T-cell (primary cell): ENCODE measurements at regions not wholly inside any gene's neighbourhood (a gene's known extent, or its start where the extent isn't known, plus 50 kb on each side); places are given as distances from the start of the nearest gene placed in this dataset.

Experiments used
- ATAC-seq, 4 experiments: fragments of 200-7000 bp in 3 of 4; fragments of 150-1000 bp in 1 of 4; cut with Tn5 transposase; replicated peaks in 1 of 4; 1 replicate in 3 of 4; 2 replicates in 1 of 4; pipeline ENCODE4 v1.10.0; 2021; ENCODE audit warnings: moderate library complexity in 3 of 4, mild to moderate bottlenecking in 2 of 4, moderate number of reproducible peaks in 1 of 4
- CTCF ChIA-PET, 2 donors: fragments of 300-600 bp; sonication (Branson Sonifier 250); formaldehyde crosslinking; loops; one replicate each; lab custom pipeline; 2022; ENCODE audit warnings: antibody characterized with exemption in 2 of 2; lab: Charles Lee
- POLR2A ChIA-PET, 2 donors: fragments of 300-600 bp; sonication (Branson Sonifier 250); formaldehyde crosslinking; loops; one replicate each; lab custom pipeline; 2022; ENCODE audit warnings: antibody characterized with exemption in 2 of 2; lab: Charles Lee
- DNase-seq, 35 experiments: peaks; one replicate each; pipeline versions ENCODE4 v3.0.0 to v3.0.0-alpha.2; 2013 to 2023
- H3K27ac ChIP-seq: one replicate; pipeline ENCODE4 v1.5.1; 2013; ENCODE audit warnings: low read length
- H3K27me3 ChIP-seq, 2 experiments: replicated peaks in 1 of 2; 1 replicate in 1 of 2; 2 replicates in 1 of 2; pipeline versions ENCODE4 v1.6.1 to v1.7.0; 2013; ENCODE audit warnings: low read length in 1 of 2, mixed read lengths in 1 of 2; ENCODE audit not compliant: control insufficient read depth in 2 of 2, insufficient read depth in 2 of 2; ENCODE audit errors: extremely low read depth in 1 of 2
- H3K36me3 ChIP-seq, 2 donors: 1 replicate in 1 of 2; 2 replicates in 1 of 2; pipeline versions ENCODE4 v1.6.1 to v1.7.0; 2013; ENCODE audit warnings: low read length in 1 of 2; ENCODE audit not compliant: control insufficient read depth in 2 of 2, insufficient read depth in 1 of 2; ENCODE audit errors: extremely low read depth in 1 of 2
- H3K4me1 ChIP-seq, 2 experiments: 1 replicate in 1 of 2; 2 replicates in 1 of 2; pipeline versions ENCODE4 v1.6.1 to v1.7.0; 2013; ENCODE audit warnings: low read length in 2 of 2, mixed read lengths in 1 of 2; ENCODE audit not compliant: insufficient read depth in 2 of 2, control insufficient read depth in 1 of 2; ENCODE audit errors: extremely low read depth in 1 of 2
- H3K4me3 ChIP-seq, 2 donors: 1 replicate in 1 of 2; 2 replicates in 1 of 2; pipeline versions ENCODE4 v1.5.1 to v1.7.0; 2013; ENCODE audit warnings: mild to moderate bottlenecking in 2 of 2, low read length in 1 of 2, moderate library complexity in 1 of 2; ENCODE audit not compliant: control insufficient read depth in 1 of 2; ENCODE audit errors: extremely low read depth in 1 of 2
- H3K9me3 ChIP-seq: 2 replicates; pipeline ENCODE4 v1.7.0; 2013
- H3K27ac Mint-ChIP-seq, 2 donors: one replicate each; pipeline ENCODE4 v1.8.0; 2020 to 2021; ENCODE audit warnings: mild to moderate bottlenecking in 2 of 2, mixed read lengths in 2 of 2
- H3K27me3 Mint-ChIP-seq, 2 donors: one replicate each; pipeline ENCODE4 v1.8.0; 2021 to 2022; ENCODE audit warnings: mixed read lengths in 2 of 2
- H3K36me3 Mint-ChIP-seq: one replicate; pipeline ENCODE4 v1.8.0; 2021; ENCODE audit warnings: mixed read lengths
- H3K4me1 Mint-ChIP-seq, 3 donors: one replicate each; pipeline ENCODE4 v1.8.0; 2020 to 2022; ENCODE audit warnings: mixed read lengths in 3 of 3, mild to moderate bottlenecking in 1 of 3
- H3K4me3 Mint-ChIP-seq, 3 donors: one replicate each; pipeline ENCODE4 v1.8.0; 2020 to 2022; ENCODE audit warnings: mild to moderate bottlenecking in 3 of 3, mixed read lengths in 3 of 3, moderate library complexity in 3 of 3
- H3K9me3 Mint-ChIP-seq, 3 donors: one replicate each; pipeline ENCODE4 v1.8.0; 2020 to 2022; ENCODE audit warnings: mixed read lengths in 3 of 3
- WGBS: methylation state at CpG from one replicate; pipeline ENCODE4 v1.1.5; 2013; ENCODE audit warnings: missing lambda C conversion rate; ENCODE audit not compliant: insufficient coverage; 5-methylcytosine and 5-hydroxymethylcytosine counted together

DNA sequence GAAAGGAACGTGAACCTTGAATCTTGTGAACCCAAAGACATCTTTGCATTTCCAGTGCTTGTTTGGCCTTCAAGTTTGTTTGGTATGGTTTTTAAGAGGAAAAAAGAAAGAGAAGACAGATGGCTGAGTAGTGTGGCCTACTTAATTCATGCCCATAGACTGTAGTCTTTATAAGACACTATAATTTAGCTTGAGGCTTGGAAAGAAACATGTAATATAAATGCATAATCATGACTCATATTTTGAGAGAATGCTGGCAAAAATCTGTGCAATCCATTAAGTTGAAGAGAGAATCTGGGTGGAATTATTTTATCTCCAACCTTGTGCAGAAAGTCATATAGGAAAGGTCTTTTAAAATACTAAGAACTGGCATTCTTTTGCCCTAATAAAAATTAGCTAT lies 179.3 kb downstream of the SIPA1L2 start:
- ATAC-seq (no peak), DNase-seq (no peak)
- ChIA-PET POLR2A (no interaction called here), CTCF (no interaction called here)
- Mint-ChIP-seq H3K36me3 (no peaks in the 10 kb centered on the region), H3K9me3 (no peaks in the 10 kb centered on the region), H3K4me1 (peaks cover 0 to 3% (median 3%) of the 10 kb centered on the region in 3 donors), H3K27ac (no peak overlapping the region), H3K4me3 (no peak overlapping the region), H3K27me3 (peaks cover 0 to 4% of the 10 kb centered on the region in 2 donors)
- H3K9me3 ChIP-seq: no peaks in the 10 kb centered on the region
- no peaks in the 10 kb centered on the region for H3K4me1 ChIP-seq
- no CpG with 5 or more reads among the region's 1 CpG for WGBS
- H3K36me3 ChIP-seq: no peaks in the 10 kb centered on the region
- no peak overlapping the region for H3K4me3 ChIP-seq
- no peaks in the 10 kb centered on the region for H3K27me3 ChIP-seq
- no peak overlapping the region for H3K27ac ChIP-seq

DNA sequence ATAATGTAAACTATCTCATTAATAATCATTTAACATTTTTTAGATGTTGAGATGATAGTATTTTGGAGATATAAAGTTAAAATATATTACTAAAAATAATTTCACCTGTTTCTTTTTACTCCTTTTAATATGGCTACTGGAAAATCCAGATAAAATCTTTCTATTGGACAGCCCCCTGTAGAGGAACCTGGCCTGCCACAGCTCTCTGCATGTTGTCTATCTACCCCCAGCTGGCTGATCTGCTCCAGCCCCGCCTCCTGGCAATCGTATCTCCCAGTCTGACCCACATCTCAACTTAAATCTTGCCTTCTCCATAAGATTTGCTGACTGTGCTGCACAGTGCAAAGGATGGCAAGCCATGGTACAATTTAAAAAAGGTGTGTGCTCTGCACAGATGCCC lies 182.8 kb downstream of the SIPA1L2 start:
- Histone ChIP-seq H3K9me3 (no peaks in the 10 kb centered on the region), H3K4me3 (no peak overlapping the region), H3K36me3 (no peaks in the 10 kb centered on the region), H3K4me1 (no peaks in the 10 kb centered on the region), H3K27ac (no peak overlapping the region), H3K27me3 (no peaks in the 10 kb centered on the region)
- Mint-ChIP-seq H3K27me3 (peaks cover 0 to 4% of the 10 kb centered on the region in 2 donors), H3K9me3 (no peaks in the 10 kb centered on the region), H3K4me3 (no peak overlapping the region), H3K4me1 (peaks cover 0 to 3% (median 2%) of the 10 kb centered on the region in 3 donors), H3K27ac (no peak overlapping the region), H3K36me3 (no peaks in the 10 kb centered on the region)
- WGBS: 100% methylated on average over 2 of the region's 2 CpGs
- DNase-seq (no peak), ATAC-seq (no peak)
- CTCF ChIA-PET: no interaction called here
- POLR2A ChIA-PET: no interaction called here

DNA sequence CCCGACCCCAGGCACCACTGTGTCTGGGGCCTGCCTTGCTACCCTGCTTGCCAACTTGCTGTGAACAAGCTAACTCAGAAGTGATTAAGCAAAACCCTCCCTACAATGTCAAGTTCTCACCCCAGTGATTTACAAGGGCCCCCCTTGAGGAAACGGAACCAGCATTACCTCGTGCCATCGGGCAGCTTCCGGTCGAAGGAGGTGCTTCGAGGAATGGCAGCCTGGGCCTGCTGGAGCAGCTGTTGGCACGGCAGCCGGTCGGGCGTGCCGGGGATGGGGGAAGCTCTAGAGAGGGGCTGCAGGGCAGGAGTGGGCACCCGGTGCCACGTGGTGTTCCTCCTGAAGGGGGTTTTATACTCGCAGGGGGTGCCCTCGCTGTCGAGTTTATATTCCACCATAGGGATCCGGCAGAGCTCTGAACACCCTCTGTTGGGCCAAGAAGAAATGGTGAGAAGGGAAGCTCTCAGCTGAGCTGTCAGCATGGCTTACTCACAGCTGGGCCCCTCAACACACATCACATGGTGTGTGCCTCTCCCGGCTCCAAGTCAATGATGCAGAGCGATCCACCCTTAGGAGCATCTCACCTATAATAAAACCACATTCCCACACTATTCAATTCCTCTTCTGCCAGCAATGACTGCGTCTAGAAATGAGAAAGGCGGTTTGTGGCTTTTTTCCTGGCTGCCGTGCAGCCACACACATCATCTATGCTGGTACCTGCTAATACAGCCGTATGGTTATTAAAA lies 184.4 kb downstream of the SIPA1L2 start:
- WGBS: 94% methylated on average over 19 of the region's 24 CpGs

DNA sequence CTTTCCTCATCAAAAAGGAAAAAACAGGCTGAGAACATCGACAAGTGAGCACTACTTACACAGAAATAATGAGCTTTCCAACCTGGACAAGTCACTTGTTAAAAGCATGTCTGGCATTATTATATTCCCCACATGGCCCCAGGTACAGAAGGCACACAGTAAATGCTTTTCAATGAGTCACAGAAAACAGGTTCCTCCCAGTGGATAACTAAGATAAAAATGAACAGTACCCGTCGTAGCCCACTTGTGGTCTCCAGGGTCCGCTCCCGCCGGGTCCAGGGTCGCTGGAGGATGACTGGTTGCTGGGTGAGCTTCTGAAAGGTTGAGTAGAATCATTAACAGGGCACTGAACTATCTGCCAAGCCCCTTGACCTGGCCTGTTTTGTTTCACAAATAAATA lies 186.6 kb downstream of the SIPA1L2 start:
- no peak overlapping the region for H3K4me3 ChIP-seq
- ATAC-seq (no peak), DNase-seq (no peak)
- Mint-ChIP-seq H3K27ac (no peak overlapping the region), H3K27me3 (no peaks in the 10 kb centered on the region), H3K9me3 (no peaks in the 10 kb centered on the region), H3K36me3 (no peaks in the 10 kb centered on the region), H3K4me3 (no peak overlapping the region), H3K4me1 (no peaks in the 10 kb centered on the region)
- no peaks in the 10 kb centered on the region for H3K4me1 ChIP-seq
- 86% methylated on average over 6 of the region's 7 CpGs for WGBS
- no peaks in the 10 kb centered on the region for H3K27me3 ChIP-seq
- H3K36me3 ChIP-seq: no peaks in the 10 kb centered on the region
- no peaks in the 10 kb centered on the region for H3K9me3 ChIP-seq
- CTCF ChIA-PET: no interaction called here
- POLR2A ChIA-PET: no interaction called here
- H3K27ac ChIP-seq: no peak overlapping the region

More for the DNA sequence above, 184.4 kb downstream of the SIPA1L2 start:
- Mint-ChIP-seq H3K27ac (no peak overlapping the region), H3K4me3 (no peak overlapping the region), H3K4me1 (no peaks in the 10 kb centered on the region), H3K9me3 (no peaks in the 10 kb centered on the region), H3K36me3 (no peaks in the 10 kb centered on the region), H3K27me3 (no peaks in the 10 kb centered on the region)
- no peaks in the 10 kb centered on the region for H3K27me3 ChIP-seq
- POLR2A ChIA-PET: interaction anchor here in 1 of 2 donors (0.7 kb wide), 1 partner anchor 37 kb away, joined by 3 read pairs; no protein-coding TSS in a partner anchor
- CTCF ChIA-PET: no interaction called here
- ATAC-seq (no peak), DNase-seq (no peak)
- H3K9me3 ChIP-seq: no peaks in the 10 kb centered on the region
- no peak overlapping the region for H3K4me3 ChIP-seq
- H3K36me3 ChIP-seq: no peaks in the 10 kb centered on the region
- no peaks in the 10 kb centered on the region for H3K4me1 ChIP-seq
- no peak overlapping the region for H3K27ac ChIP-seq

DNA sequence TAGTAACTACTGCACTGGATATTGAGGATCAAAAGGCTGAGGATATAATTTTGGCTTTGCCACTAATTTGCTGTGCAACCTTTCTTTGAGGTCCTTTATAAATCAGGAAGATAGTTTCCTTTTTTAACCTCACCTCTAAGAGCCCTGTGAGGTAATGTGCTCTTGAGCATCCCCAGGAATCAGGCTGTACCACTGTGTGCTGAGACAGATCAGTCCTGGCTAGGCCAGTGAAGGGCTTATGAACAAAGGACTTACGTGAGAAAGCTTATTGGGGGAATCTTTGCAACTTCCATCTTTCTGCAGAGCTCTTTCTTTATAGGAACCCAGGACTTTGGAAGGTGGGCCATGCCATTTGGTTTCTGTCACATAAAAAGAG lies 188.9 kb downstream of the SIPA1L2 start:
- Mint-ChIP-seq H3K4me1 (no peaks in the 10 kb centered on the region), H3K27me3 (no peaks in the 10 kb centered on the region), H3K9me3 (no peaks in the 10 kb centered on the region), H3K36me3 (no peaks in the 10 kb centered on the region), H3K27ac (no peak overlapping the region), H3K4me3 (no peak overlapping the region)
- ChIA-PET CTCF (no interaction called here), POLR2A (no interaction called here)
- no peaks in the 10 kb centered on the region for H3K27me3 ChIP-seq
- DNase-seq (no peak), ATAC-seq (no peak)
- WGBS: no CpG with 5 or more reads among the region's 1 CpG
- no peaks in the 10 kb centered on the region for H3K4me1 ChIP-seq
- no peak overlapping the region for H3K4me3 ChIP-seq
- H3K9me3 ChIP-seq: no peaks in the 10 kb centered on the region
- no peak overlapping the region for H3K27ac ChIP-seq
- no peaks in the 10 kb centered on the region for H3K36me3 ChIP-seq

DNA sequence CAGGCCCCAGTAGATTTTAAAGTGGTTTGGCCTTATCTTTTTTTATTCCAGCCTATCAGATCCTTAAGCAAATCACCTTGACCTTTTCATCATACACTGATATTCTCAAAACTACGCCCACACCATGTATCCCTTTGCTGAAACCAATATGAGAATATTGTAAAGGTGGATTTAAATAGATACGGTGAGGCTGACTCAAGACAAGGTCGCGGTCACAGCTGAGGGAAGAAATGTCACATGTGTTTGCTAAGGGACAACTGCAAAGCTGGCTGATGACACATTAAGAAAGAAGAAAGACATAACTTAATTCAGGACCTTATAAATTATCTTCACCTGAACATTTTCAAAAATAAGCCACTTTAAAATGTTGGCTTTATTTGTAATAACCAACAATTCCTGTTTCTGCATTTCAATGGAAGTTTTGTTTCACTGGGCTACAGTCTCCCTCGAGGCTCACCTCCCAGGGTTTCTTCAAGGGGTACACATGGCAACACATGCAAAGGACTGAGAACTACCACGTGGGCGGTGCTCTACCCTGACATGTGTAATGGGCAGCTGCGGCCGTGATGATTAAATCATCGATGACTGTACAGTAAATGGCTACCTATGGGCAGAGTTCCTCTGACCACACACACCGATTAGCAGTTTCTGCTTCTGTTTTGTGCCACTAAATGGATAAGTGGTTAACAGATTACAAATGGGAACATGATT lies 189.5 kb downstream of the SIPA1L2 start:
- no peaks in the 10 kb centered on the region for H3K4me1 Mint-ChIP-seq
- ChIA-PET POLR2A (no interaction called here), CTCF (no interaction called here)
- Histone ChIP-seq H3K4me1 (no peaks in the 10 kb centered on the region), H3K9me3 (no peaks in the 10 kb centered on the region), H3K27me3 (no peaks in the 10 kb centered on the region), H3K27ac (no peak overlapping the region), H3K36me3 (no peaks in the 10 kb centered on the region), H3K4me3 (no peak overlapping the region)
- ATAC-seq (no peak), DNase-seq (no peak)
- no peaks in the 10 kb centered on the region for H3K36me3 Mint-ChIP-seq
- WGBS: 92% methylated on average over 7 of the region's 11 CpGs
- no peak overlapping the region for H3K4me3 Mint-ChIP-seq
- no peaks in the 10 kb centered on the region for H3K27me3 Mint-ChIP-seq
- H3K27ac Mint-ChIP-seq: no peak overlapping the region
- H3K9me3 Mint-ChIP-seq: no peaks in the 10 kb centered on the region
